HCEC 1CT (cell line): ENCODE measurements at regions not wholly inside any gene's neighbourhood (a gene's known extent, or its start where the extent isn't known, plus 50 kb on each side); places are given as distances from the start of the nearest gene placed in this dataset.

Source experiments
- DNase-seq: peaks from one replicate; pipeline ENCODE4 v3.0.0-alpha.2; 2017

DNA sequence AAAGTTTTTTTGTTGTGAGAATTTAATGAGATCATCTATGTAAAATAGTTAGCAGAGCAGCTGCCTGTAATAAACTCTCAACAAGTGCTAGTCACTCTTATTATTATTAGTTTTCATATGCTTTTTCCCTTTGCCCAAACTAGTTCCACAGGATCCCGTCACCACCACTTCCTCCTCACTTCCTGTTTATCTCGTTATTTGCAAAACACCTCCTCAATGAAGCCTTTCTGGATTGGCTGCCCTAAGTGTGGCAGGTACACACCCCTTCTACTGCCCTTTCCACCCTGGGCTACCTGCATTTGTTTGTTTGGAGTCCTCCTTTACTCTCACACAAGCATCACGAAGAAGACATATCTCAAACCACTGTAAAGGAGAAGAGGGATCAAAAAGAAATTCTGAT, 54.4 kb upstream of the KLF3 start:
- no peak for DNase-seq

DNA sequence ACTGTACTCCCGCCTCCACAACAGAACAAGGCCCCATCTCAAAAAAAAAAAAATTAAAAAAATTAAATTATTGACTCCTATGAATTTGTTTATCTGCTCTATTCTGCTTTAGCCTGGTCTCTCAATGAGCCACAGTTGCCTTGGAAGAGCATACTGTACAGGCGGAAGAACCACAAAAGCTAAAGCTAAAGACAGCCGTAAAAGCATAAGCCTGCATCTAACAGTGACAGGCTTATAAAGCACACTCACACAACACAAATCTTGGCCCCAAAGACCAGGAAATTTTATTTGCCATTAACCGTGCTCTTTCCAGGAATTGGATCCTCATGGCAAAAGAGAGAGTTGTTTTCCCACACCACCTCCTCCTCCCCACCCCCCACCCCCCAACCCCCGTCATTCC, 53.5 kb upstream of the KLF3 start:
- no peak for DNase-seq

DNA sequence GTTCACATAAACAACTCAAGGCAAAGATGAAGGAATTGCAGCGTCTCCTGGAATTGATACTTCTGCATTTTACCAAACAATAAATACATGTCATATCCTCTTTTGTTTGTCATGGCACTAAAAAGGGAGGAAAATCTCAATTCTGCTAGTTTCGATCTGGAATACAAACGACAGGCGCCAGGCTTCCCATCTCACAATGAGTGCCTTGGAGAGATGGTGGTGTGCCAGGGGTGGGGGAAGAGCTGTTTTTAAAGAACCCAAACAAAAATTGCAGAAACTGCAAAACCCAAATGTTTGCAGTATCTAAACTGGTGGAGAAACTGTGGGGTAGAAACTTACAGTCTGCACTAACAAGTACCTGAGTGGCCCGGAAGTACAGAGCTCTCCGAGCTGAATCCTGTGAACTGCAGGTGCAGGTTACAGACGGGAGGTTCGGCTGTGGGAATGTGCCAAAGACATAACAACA, 53.0 kb upstream of the KLF3 start:
- no peak for DNase-seq

DNA sequence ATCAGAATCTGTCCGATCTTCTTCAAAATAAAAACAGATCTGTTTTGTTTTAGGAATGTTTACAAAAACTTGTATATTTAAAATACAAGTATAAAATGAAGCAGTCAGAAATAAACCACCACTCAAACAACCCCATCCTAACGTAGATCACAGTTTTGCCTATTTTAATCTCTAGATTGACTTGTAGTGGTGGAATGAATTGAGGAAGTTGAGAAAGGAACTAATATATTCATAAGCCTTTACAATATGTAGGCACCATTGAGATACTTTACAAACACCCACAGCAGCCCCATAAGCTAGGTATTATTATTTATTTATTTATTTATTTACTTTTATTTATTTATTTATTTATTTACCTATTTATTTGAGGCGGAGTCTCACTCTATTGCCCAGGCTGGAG, 52.3 kb upstream of the KLF3 start:
- no peak for DNase-seq

DNA sequence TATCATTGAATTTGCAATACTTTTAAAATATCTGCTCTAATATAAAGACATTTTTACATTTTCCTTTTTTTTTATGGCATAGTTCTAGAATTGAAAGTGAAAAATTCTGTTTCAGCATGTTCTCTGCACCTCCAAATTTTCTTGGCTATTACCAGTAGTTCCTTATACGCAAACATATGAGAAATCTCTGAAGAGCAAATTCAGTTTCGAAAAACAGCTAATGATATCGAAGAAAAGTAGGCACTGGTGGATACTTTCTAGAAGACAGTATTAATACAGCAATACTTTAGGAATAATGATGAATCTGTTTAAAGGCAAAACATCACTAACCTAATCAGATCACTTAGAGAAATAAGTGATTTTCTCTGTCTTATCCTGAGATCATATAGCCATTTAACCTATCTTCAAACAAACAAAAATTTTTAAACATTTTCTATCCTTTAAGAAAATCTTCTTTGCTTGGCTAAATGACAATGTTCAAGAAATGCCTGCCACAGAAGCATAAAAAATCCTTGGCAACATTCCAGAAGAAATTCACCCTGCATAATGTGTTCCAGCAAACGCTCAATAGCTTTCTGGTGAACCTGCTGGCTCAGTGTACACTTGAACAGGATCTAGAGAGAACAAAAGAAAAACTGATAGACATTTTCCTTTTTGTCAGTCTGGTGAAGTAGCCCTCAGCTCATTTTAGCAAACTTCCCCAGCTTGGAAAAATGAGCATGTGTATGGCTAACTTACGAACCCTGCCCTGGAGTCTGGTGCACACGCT, 51.2 kb upstream of the KLF3 start:
- DNase-seq = no peak
